Gastroesophageal sphincter (tissue), 3 donors: ENCODE measurements at regions not wholly inside any gene's neighbourhood (a gene's known extent, or its start where the extent isn't known, plus 50 kb on each side); places are given as distances from the start of the nearest gene placed in this dataset.

Experiments
- POLR2AphosphoS5 ChIP-seq: sonication (generic); formaldehyde crosslinking; IDR thresholded peaks from one replicate; pipeline ENCODE4 v1.6.1; 2017; ENCODE audit warnings: antibody characterized with exemption
- TF ChIP-seq, protein P1 (sequence below), 4 experiments: fragments of 200-600 bp in 2 of 4; fragments of 450-650 bp in 2 of 4; sonication (generic) in 1 of 4; IDR thresholded peaks; one replicate each; pipeline ENCODE4 v1.5.1; 2017 to 2019; ENCODE audit warnings: antibody characterized with exemption in 4 of 4, mild to moderate bottlenecking in 2 of 4, moderate library complexity in 2 of 4

DNA sequence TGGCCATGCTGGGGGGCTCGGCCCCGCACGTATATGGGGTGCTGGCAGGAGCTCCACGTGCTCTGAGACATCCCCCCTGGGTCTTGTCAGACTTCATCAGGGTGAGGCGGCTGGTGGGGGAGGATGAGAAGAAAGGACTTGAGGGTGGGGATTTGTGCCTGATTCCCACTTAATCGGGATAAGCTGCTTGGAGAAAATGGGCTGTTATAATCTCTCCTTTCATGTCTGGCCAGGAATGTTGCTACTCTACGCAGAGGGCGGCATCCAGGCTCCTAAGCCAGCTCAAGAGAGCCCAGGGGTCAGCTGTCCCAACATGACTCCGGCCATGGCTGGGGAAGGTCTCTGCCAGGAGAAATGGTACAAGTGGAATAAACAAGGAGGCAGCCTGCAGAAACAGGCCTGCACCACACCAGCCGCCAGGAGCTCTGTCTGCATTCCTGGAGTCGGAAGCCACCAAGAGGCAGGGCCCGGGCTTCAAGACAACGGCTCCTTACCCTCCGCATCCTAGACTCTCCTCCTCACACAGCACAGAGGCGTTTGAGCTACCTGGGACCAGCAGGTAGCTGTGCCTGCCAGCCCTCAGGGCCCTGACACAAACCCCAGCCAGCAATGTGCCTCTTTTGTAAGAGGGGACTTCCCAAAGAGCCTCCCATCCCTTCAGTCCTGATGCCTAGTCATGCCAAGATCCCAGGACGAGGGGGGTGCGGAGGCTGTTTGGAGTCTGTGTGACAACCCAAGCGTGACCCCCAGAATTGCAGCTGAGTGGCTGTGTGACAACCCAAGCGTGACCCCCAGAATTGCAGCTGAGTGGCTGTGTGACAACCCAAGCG, 195.8 kb upstream of the DIO3 start:
- TF ChIP-seq POLR2AphosphoS5, result no peak
- TF ChIP-seq, protein P1, sequence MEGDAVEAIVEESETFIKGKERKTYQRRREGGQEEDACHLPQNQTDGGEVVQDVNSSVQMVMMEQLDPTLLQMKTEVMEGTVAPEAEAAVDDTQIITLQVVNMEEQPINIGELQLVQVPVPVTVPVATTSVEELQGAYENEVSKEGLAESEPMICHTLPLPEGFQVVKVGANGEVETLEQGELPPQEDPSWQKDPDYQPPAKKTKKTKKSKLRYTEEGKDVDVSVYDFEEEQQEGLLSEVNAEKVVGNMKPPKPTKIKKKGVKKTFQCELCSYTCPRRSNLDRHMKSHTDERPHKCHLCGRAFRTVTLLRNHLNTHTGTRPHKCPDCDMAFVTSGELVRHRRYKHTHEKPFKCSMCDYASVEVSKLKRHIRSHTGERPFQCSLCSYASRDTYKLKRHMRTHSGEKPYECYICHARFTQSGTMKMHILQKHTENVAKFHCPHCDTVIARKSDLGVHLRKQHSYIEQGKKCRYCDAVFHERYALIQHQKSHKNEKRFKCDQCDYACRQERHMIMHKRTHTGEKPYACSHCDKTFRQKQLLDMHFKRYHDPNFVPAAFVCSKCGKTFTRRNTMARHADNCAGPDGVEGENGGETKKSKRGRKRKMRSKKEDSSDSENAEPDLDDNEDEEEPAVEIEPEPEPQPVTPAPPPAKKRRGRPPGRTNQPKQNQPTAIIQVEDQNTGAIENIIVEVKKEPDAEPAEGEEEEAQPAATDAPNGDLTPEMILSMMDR (IDR thresholded peaks at IDR 0.05), result no peak
